ENCODE measurements at regions not wholly inside any gene's neighbourhood (a gene's known extent, or its start where the extent isn't known, plus 50 kb on each side); places are given as distances from the start of the nearest gene placed in this dataset.

DNA sequence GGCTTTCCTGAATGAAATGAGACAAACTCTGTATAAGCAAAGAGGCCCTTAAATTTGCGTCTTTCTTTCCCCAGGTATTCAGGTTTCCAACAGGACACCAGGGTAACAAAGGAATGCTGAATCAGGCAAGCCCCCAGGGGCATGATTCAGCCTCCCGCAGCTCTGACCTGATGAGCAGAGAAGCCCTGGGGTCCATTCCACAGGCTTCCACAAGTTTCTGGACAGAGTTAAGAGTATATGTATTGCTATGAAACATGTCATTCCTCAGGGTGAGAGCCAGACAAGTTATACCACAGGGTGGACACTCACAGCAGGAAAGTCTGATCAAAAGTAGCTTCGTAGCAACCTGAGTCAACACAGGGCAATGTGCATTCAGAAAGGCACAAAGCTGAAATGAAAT, 68.1 kb upstream of the CTNNB1 start:
- H3K27ac ChIP-seq (ENCODE audit: insufficient read length, low read depth, low read length) = no peak overlapping the region
- H3K4me1 ChIP-seq (ENCODE audit: insufficient read depth, low read length) = no peaks in the 10 kb centered on the region
- H3K27ac Mint-ChIP-seq = 0 out of 7 replicates have a peak overlapping the region, but pooled peaks of 1 of the 3 experiments have one; percentile 45
- peak; percentile 40 for DNase-seq
- H4K20me1 ChIP-seq (ENCODE audit: control insufficient read depth, insufficient read depth, insufficient read length) = no peaks in the 10 kb centered on the region
- H3K36me3 Mint-ChIP-seq (ENCODE audit: insufficient read depth in 1 of 3, low read depth in 3 of 3) = peaks cover 11 to 28% (median 12%) of the 10 kb centered on the region in 3 experiments
- no peak overlapping the region for H3K4me3 Mint-ChIP-seq
- H3K9me3 Mint-ChIP-seq = peaks cover 25 to 34% of the 10 kb centered on the region in 2 experiments
- TF ChIP-seq, protein P1, sequence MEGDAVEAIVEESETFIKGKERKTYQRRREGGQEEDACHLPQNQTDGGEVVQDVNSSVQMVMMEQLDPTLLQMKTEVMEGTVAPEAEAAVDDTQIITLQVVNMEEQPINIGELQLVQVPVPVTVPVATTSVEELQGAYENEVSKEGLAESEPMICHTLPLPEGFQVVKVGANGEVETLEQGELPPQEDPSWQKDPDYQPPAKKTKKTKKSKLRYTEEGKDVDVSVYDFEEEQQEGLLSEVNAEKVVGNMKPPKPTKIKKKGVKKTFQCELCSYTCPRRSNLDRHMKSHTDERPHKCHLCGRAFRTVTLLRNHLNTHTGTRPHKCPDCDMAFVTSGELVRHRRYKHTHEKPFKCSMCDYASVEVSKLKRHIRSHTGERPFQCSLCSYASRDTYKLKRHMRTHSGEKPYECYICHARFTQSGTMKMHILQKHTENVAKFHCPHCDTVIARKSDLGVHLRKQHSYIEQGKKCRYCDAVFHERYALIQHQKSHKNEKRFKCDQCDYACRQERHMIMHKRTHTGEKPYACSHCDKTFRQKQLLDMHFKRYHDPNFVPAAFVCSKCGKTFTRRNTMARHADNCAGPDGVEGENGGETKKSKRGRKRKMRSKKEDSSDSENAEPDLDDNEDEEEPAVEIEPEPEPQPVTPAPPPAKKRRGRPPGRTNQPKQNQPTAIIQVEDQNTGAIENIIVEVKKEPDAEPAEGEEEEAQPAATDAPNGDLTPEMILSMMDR (conservative IDR thresholded peaks at IDR 0.05) = no peak
- no peak overlapping the region for H3K18ac ChIP-seq (ENCODE audit: insufficient read length, low read depth, low read length)
- no peak overlapping the region for H3K9ac ChIP-seq (ENCODE audit: extremely low read depth, insufficient read length, low read length)
- H3K4me1 Mint-ChIP-seq = peaks cover 12 to 19% of the 10 kb centered on the region in 2 experiments
- H2BK120ac ChIP-seq (ENCODE audit: low read depth, low read length, poor library complexity, severe bottlenecking) = no peak overlapping the region
- H3K23ac ChIP-seq (ENCODE audit: insufficient read length, low read depth, low read length) = no peak overlapping the region
- H2AK5ac ChIP-seq (ENCODE audit: insufficient read length, low read length) = no peak overlapping the region
- no CpG with 5 or more reads among the region's 3 CpGs for WGBS (ENCODE audit: extremely low coverage, insufficient read length, low lambda C conversion rate)
- H3K27me3 Mint-ChIP-seq (ENCODE audit: low read depth) = no peaks in the 10 kb centered on the region
- no peak overlapping the region for H3K4ac ChIP-seq (ENCODE audit: low read depth, low read length)
- H3K14ac ChIP-seq (ENCODE audit: insufficient read depth, low read length) = no peak overlapping the region
- no peaks in the 10 kb centered on the region for H3K23me2 ChIP-seq (ENCODE audit: insufficient read length, low read depth, low read length, poor library complexity, severe bottlenecking)
- H2BK15ac ChIP-seq (ENCODE audit: low read depth, low read length) = no peak overlapping the region
- no peak overlapping the region for H4K91ac ChIP-seq (ENCODE audit: insufficient read length, low read depth, low read length)
- no peaks in the 10 kb centered on the region for H3K79me2 ChIP-seq (ENCODE audit: insufficient read depth, low read length)
- H3K9me3 ChIP-seq (ENCODE audit: control insufficient read depth, low read depth, low read length) = no peaks in the 10 kb centered on the region
- no peak overlapping the region for H2BK20ac ChIP-seq (ENCODE audit: low read depth, low read length, poor library complexity, severe bottlenecking)
- no peak overlapping the region for H3K4me2 ChIP-seq (ENCODE audit: insufficient read depth, insufficient read length, low read length)
- H2BK12ac ChIP-seq (ENCODE audit: insufficient read length, low read depth, low read length) = no peak overlapping the region
- H3K79me1 ChIP-seq (ENCODE audit: insufficient read depth, low read depth, low read length, poor library complexity, severe bottlenecking) = no peaks in the 10 kb centered on the region
- H2BK5ac ChIP-seq (ENCODE audit: insufficient read length, low read length) = no peak overlapping the region
- H3K56ac ChIP-seq (ENCODE audit: insufficient read length, low read depth, low read length) = no peak overlapping the region
- no peak overlapping the region for H4K8ac ChIP-seq (replicated peaks; ENCODE audit: insufficient read length, low read depth, low read length)
- 0 out of 2 replicates have a peak, but pooled peaks cover 2% of the 10 kb centered on the region for H3K27me3 ChIP-seq (ENCODE audit: insufficient read depth, low read length)
- H2AFZ ChIP-seq (ENCODE audit: low read length) = no peak overlapping the region
- no peak overlapping the region for H3T11ph ChIP-seq (ENCODE audit: low read length)
- no peak overlapping the region for H4K5ac ChIP-seq (ENCODE audit: insufficient read length, low read depth, low read length)

Data from H9 (cell line).